ENCODE measurements at regions not wholly inside any gene's neighbourhood (a gene's known extent, or its start where the extent isn't known, plus 50 kb on each side); places are given as distances from the start of the nearest gene placed in this dataset.
A peak's percentile ranks its signal among the peaks of the same experiment; 100 is the strongest.

GRCh38 chr10:120300513-120300912, 156.5 kb upstream of the PLPP4 start:
- DNase-seq: no peak

GRCh38 chr10:120308589-120308988, 148.4 kb upstream of the PLPP4 start:
- no peak for DNase-seq

GRCh38 chr10:120313715-120314114, 143.3 kb upstream of the PLPP4 start:
- DNase-seq: no peak

DNA sequence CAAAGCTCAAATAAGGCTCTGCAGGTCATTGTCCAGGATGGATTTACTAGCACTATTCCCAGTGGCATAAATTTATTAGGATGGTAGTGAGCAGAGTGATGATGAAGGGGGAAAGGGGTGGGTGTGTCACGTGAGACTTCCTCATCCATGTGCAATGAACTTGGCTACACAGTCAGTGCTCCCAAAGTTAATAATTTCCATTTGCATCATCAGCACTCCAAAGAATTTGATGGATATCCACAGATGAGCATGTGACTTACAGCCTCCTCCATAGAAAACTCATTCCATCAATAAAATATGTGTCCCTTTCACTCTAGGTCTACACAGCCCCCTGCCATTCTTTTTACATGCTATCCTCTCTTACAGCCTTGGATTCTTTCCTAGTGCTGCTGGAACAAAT, 142.6 kb upstream of the PLPP4 start:
- no peak for DNase-seq

DNA sequence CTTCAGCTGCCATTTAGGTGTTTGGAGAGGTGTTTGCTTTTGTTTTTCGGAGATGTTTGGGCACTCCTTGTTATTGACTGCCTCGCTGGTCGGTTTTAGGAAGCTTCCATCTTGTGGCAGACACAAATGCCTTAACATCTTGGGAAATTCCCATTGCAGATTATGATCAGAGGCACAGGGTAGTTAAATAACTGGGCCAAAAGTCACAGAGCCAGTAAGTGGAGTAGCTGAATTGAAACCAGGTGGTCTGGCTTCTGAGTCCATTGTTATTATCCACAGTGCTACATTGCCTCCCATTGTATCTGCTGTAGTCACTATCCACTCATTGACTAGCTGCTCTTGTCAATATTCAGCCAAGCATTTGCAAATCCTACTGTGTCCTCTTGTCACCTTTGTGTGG, 138.2 kb upstream of the PLPP4 start:
- DNase-seq: no peak

DNA sequence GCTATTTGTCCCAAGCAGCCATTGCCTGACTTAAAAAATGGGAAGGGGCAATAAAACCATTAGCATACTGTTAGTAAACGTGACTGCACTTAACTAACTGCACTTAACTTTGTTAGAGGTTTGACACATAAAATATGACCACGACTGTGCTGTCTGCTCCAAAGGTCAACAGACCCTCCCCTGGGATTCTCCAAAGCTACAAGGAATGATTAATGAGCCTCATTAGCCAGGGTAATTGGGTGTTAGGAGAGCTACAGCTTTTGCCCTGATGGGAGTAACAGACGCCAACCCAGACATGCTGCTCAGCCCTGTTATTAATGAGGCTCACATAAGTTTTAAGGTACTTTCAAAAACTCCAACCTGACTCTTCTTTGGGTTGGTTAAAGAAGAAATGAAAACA, 129.4 kb upstream of the PLPP4 start:
- DNase-seq: no peak

- no peak for DNase-seq
Measured at GRCh38 chr10:120328647-120329046, 128.4 kb upstream of the PLPP4 start.

DNA sequence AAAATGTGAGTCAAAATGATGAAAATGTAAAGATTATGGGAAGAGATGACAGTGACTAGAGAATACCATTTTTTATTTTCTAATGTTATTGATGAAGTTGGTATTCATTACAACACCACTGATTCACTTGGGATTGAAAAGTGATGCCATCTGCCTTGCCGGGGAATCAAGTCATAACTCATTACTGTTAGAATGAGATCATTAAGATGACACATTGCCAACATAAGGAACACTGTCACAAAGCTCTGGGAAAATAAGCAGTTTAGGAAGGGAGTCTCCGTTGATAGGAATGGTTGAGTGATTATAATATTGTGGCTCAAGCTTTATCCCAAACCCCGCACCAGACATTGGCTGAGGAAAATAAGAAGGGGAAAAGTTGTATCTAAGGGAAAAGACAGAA, 121.5 kb upstream of the PLPP4 start:
- DNase-seq: peak in 1 of 2 experiments; percentile 1

GRCh38 chr10:120336306-120336910, 120.6 kb upstream of the PLPP4 start:
- no peak for DNase-seq

DNA sequence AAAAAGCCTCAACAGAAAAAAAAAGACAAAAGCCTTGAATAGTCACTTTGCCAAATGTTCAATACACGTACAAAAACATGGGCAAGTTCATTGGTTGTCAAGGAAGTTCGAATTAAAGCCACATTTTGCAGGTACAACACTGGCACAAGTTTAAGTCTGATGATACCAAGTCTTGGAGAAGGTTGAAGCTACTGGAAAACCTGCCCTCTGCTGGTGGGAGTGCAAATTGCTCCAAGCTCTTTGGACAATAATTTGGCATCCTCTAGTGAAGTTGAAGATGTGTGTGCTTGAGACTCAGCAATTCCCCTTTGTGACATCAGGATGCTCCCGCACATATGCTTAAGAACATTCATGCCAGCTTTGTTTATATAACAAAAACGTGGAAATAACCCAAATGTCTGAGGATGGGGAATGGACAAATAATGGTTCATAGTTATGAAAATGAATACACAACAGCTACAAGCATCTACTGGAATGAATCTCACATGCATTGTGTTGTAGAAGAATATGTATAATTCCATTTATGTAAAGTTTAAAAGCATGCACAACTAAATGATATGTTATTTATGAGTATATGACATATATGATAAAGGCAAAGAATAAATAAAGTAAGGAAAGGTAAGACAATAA, 120.0 kb upstream of the PLPP4 start:
- DNase-seq: peak in 1 of 2 experiments; percentile 55

DNA sequence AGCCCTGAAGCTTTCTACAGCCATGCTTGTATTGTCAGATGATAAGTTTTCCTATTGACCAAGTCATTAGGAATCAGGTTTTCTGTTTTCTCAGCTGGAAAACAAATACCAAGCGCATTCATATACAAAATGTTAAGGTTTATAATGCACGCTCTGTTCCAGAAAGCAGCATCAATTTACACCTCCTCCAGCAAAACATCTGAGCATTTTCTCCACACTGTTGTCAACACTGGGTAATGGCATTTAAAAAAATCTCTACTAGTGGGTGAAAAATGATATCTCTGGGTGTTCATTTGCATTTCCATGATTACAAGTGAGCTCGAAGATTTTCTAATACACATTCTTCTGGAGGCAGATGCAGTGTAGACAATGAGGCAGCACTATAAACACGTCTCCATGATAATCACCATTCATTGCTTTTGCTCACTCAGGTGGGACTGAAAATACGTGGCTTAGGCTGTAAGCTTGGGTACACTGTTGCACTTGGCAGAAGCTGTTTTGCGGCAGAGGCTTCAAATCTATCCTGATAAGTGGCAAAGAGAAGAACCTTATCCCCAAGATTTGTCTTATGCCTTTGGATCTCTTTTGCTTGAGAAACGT, 114.8 kb upstream of the PLPP4 start:
- no peak for DNase-seq

DNA sequence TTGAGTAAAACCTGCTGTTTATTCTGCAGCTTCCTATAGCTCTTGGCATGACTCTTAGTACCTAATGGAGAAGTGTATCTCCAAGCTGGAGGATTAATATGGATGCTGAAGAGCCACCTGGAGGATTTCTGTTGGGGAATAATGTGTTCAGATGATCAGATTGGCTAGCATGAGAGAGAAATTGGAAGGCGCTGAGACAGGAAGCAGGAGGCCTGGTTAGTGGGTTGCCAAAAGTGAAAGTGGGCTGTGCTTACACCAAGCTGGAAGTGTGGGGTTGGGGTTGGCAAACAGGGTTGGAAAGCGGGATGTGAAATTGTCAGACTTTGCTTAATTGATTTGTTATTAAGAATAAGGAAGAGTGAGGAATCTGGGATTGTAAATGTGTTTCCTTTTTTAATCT, 111.8 kb upstream of the PLPP4 start:
- DNase-seq: no peak

DNA sequence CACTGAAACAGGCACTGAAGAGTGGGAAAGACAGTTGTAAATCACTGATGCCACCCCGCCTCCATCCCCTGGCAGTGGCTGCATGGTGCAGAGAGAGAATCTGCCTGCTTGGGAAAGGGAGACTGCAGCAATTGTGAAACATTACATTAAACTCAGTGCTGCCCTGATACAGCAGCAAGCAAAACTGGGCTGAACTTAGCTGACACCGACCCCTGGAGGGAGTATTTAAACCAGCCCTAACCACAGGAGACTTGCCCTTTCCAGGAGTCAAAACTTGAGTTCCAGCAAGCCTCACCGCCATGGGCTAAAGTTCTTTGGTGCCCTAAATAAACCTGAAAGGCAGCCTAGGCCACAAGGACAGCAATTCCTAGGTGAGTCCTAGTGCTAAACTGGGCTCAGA, 109.4 kb upstream of the PLPP4 start:
- no peak for DNase-seq

DNA sequence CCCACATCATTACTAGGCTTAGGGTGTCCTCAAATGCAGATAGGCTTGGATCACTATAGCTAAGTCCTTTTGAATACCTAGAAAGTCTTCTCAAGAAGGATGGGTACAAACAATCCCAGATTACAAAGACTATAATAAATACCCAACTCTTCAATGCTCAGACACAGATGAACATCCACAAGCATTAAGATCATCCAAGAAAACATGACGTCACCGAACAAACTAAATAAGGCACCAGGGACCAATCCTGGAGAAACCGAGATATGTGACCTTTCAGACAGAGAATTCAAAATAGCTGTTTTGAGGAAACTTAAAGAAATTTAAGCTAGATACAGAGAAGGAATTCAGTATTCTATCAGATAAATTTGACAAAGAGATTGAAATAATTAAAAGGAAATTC, 108.0 kb upstream of the PLPP4 start:
- no peak for DNase-seq

DNA sequence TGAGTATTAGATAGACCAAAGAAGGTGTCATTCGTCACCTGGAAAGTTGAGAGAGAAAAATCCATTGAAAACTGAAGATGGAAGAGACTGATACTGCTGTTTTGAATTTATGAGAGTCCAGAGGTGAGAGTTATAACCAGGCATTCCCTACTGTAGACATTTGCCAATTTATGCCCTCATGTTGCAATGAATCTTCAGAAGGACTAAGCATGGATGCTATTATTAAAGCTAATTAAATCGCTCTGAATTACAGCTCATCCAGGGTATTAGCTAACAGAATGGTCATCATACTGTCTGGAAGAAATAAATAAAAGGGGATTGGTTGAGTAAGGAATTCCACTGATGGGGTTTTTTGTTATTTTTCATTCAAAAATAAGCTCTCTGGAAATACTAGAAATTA, 101.6 kb upstream of the PLPP4 start:
- no peak for DNase-seq

- DNase-seq: no peak
Measured at GRCh38 chr10:120360571-120360970, 96.5 kb upstream of the PLPP4 start.

- DNase-seq: no peak
Measured at GRCh38 chr10:120365872-120366271, 91.2 kb upstream of the PLPP4 start.

DNA sequence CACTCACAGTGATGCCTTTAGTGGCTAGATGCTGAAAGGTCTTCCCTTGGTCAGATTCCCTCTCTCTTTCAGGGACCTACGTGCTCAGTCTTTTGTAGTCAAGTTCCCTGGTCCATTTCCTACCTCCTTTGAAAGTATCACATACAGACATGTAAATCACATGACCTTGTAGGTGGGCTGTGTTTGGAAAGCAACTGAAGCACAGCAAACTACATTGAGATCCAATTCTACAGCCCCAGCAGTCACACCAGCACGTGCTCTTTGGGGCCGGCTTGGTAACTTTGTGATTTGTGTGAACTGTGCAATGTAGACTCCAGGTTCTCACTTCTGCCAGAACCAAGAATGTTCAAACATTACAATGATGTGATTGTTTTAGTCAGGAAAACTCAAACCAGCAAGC, 89.7 kb upstream of the PLPP4 start:
- no peak for DNase-seq

GRCh38 chr10:120368338-120368737, 88.7 kb upstream of the PLPP4 start:
- DNase-seq: no peak

- DNase-seq: no peak
Measured at GRCh38 chr10:120368927-120369326, 88.1 kb upstream of the PLPP4 start.

DNA sequence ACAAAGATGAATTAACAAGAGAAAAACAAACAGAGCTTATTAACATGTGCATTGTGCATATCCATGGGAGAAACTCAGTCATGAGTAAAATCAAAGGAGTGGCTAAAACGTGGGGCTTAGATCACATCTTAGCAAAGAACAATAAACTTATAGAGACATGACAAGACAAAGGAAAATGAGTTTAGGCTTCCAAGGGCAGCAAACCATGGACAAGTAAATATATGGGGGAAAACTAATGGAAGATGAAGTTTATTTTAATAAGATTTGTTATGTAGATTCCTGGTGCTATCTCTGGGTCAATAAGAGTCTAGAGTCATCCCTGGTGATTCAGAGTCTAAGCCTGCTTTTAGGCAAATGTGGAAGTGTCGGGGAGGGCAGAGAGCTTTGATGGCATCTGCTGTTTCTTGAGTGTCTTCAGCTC, 87.2 kb upstream of the PLPP4 start:
- no peak for DNase-seq

- DNase-seq: no peak
Measured at GRCh38 chr10:120371856-120372255, 85.2 kb upstream of the PLPP4 start.

GRCh38 chr10:120372917-120373316, 84.1 kb upstream of the PLPP4 start:
- DNase-seq: no peak

- DNase-seq: no peak
Measured at GRCh38 chr10:120375666-120376065, 81.4 kb upstream of the PLPP4 start.

- DNase-seq: no peak
Measured at GRCh38 chr10:120381931-120382330, 75.1 kb upstream of the PLPP4 start.
